ENCODE measurements at regions not wholly inside any gene's neighbourhood (a gene's known extent, or its start where the extent isn't known, plus 50 kb on each side); places are given as distances from the start of the nearest gene placed in this dataset.

- Histone ChIP-seq H3K36me3 (no peaks in the 10 kb centered on the region), H3K4me1 (replicated peaks) (no peaks in the 10 kb centered on the region), H3K4me3 (no peak overlapping the region), H3K27ac (no peak overlapping the region), H3K27me3 (replicated peaks; ENCODE audit: insufficient read depth) (no peaks in the 10 kb centered on the region), H3K9me3 (no peaks in the 10 kb centered on the region)
- 90% methylated on average over 16 of the region's 16 CpGs for WGBS
- intact Hi-C loops (cut with DNase I) = loop anchor here (10.0 kb wide), 3 partner anchors 368 to 908 kb away; no protein-coding TSS in a partner anchor
- DNase-seq (ENCODE audit: low spot score) = no peak
- no peak for TF ChIP-seq POLR2A (IDR thresholded peaks at IDR 0.05)
- TF ChIP-seq POLR2AphosphoS5 (IDR thresholded peaks at IDR 0.05) = no peak
- TF ChIP-seq, protein P1, sequence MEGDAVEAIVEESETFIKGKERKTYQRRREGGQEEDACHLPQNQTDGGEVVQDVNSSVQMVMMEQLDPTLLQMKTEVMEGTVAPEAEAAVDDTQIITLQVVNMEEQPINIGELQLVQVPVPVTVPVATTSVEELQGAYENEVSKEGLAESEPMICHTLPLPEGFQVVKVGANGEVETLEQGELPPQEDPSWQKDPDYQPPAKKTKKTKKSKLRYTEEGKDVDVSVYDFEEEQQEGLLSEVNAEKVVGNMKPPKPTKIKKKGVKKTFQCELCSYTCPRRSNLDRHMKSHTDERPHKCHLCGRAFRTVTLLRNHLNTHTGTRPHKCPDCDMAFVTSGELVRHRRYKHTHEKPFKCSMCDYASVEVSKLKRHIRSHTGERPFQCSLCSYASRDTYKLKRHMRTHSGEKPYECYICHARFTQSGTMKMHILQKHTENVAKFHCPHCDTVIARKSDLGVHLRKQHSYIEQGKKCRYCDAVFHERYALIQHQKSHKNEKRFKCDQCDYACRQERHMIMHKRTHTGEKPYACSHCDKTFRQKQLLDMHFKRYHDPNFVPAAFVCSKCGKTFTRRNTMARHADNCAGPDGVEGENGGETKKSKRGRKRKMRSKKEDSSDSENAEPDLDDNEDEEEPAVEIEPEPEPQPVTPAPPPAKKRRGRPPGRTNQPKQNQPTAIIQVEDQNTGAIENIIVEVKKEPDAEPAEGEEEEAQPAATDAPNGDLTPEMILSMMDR (IDR thresholded peaks at IDR 0.05) = no peak
These were observed 110.2 kb downstream of the TEX26 start for GRCh38 chr13:31042481-31043165.

DNA sequence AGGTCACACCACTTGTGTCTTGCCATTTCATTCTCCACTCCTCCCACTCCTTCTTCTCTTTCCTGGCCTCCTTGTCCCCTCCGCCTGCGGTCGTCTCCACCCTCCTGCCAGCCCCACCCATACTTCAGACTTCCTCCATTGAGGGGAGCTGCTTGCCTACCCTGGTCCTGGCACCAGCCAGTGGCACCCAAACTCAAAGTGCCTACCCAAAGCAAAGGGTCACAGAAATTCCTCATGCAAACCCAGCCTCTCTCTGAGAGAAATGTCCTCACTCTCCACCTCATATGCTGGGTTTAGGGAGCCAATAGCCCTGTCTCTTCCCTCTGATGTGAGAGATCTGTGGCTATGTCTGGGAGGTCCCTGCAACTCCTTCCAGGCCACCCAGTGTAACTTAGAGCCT lies 109.6 kb downstream of the TEX26 start:
- Histone ChIP-seq H3K36me3 (no peaks in the 10 kb centered on the region), H3K27ac (no peak overlapping the region), H3K9me3 (no peaks in the 10 kb centered on the region), H3K4me1 (replicated peaks) (no peaks in the 10 kb centered on the region), H3K27me3 (replicated peaks; ENCODE audit: insufficient read depth) (no peaks in the 10 kb centered on the region), H3K4me3 (no peak overlapping the region)
- intact Hi-C loops (cut with DNase I) = loop anchor here (10.0 kb wide), 3 partner anchors 367 to 907 kb away; no protein-coding TSS in a partner anchor
- WGBS = 72% methylated on average over 3 of the region's 3 CpGs
- DNase-seq (ENCODE audit: low spot score) = no peak
- TF ChIP-seq, protein P1 (IDR thresholded peaks at IDR 0.05) = no peak
- TF ChIP-seq POLR2AphosphoS5 (IDR thresholded peaks at IDR 0.05) (no peak), POLR2A (IDR thresholded peaks at IDR 0.05) (no peak)

- no peak for DNase-seq (ENCODE audit: low spot score)
- Histone ChIP-seq H3K4me1 (replicated peaks) (no peaks in the 10 kb centered on the region), H3K36me3 (no peaks in the 10 kb centered on the region), H3K27me3 (replicated peaks; ENCODE audit: insufficient read depth) (no peaks in the 10 kb centered on the region), H3K4me3 (no peak overlapping the region), H3K9me3 (no peaks in the 10 kb centered on the region), H3K27ac (no peak overlapping the region)
- intact Hi-C loops (cut with DNase I) = no loop called here
- WGBS = 85% methylated on average over 7 of the region's 7 CpGs
- TF ChIP-seq POLR2A (IDR thresholded peaks at IDR 0.05) (no peak), POLR2AphosphoS5 (IDR thresholded peaks at IDR 0.05) (no peak)
- TF ChIP-seq, protein P1 (IDR thresholded peaks at IDR 0.05) = no peak
These were observed 106.5 kb downstream of the TEX26 start for GRCh38 chr13:31038834-31039552.

- intact Hi-C loops (cut with DNase I) = no loop called here
- H3K4me1 ChIP-seq (replicated peaks) = no peaks in the 10 kb centered on the region
- H3K36me3 ChIP-seq = no peaks in the 10 kb centered on the region
- TF ChIP-seq POLR2A (IDR thresholded peaks at IDR 0.05) = no peak
- TF ChIP-seq, protein P1 (IDR thresholded peaks at IDR 0.05) = no peak
- no peak for TF ChIP-seq POLR2AphosphoS5 (IDR thresholded peaks at IDR 0.05)
- no peak overlapping the region for H3K4me3 ChIP-seq
- H3K27ac ChIP-seq = no peak overlapping the region
- no peaks in the 10 kb centered on the region for H3K27me3 ChIP-seq (replicated peaks; ENCODE audit: insufficient read depth)
- WGBS = 94% methylated on average over 15 of the region's 15 CpGs
- H3K9me3 ChIP-seq = no peaks in the 10 kb centered on the region
- no peak for DNase-seq (ENCODE audit: low spot score)
These were observed 105.5 kb downstream of the TEX26 start for GRCh38 chr13:31037874-31038500.
